ENCODE measurements at regions not wholly inside any gene's neighbourhood (a gene's known extent, or its start where the extent isn't known, plus 50 kb on each side); places are given as distances from the start of the nearest gene placed in this dataset.

- BruUV-seq (replicated peaks): no TSS peak
- Histone ChIP-seq H2AFZ (ENCODE audit: low read length) (no peak overlapping the region), H3K4me3 (ENCODE audit: low read depth, low read length, poor library complexity, severe bottlenecking) (no peak overlapping the region), H3K9me3 (ENCODE audit: low read length) (no peaks in the 10 kb centered on the region), H3K4me1 (ENCODE audit: insufficient read depth, low read length, poor library complexity, severe bottlenecking) (no peaks in the 10 kb centered on the region), H3K27ac (ENCODE audit: low read depth, low read length, poor library complexity, severe bottlenecking) (no peak overlapping the region), H3K79me2 (ENCODE audit: insufficient read depth, low read depth, low read length) (no peaks in the 10 kb centered on the region), H3K9me2 (ENCODE audit: insufficient read depth, low read length) (no peaks in the 10 kb centered on the region), H3K36me3 (ENCODE audit: insufficient read depth, low read length) (no peaks in the 10 kb centered on the region), H4K20me1 (ENCODE audit: insufficient read depth, low read length) (no peaks in the 10 kb centered on the region), H3K4me2 (ENCODE audit: low read length) (no peak overlapping the region)
- DNase-seq (ENCODE audit: low spot score): no peak
- CTCF ChIA-PET (ENCODE audit: unreplicated experiment): no interaction called here
- TF ChIP-seq EZH2phosphoT487 (IDR thresholded peaks at IDR 0.05; ENCODE audit: borderline replicate concordance, low read depth, low read length) (no peak), CTCF (conservative IDR thresholded peaks at IDR 0.05; ENCODE audit: low read length) (no peak)
- intact Hi-C loops (cut with micrococcal nuclease; ENCODE audit: unreplicated experiment): no loop called here
- POLR2A ChIA-PET: no interaction called here
These were observed 165.3 kb upstream of the CDH20 start for GRCh38 chr18:61167902-61168301.

- intact Hi-C loops (cut with micrococcal nuclease; ENCODE audit: unreplicated experiment): no loop called here
- Histone ChIP-seq H3K9me3 (ENCODE audit: low read length) (no peaks in the 10 kb centered on the region), H3K9me2 (ENCODE audit: insufficient read depth, low read length) (no peaks in the 10 kb centered on the region), H3K4me2 (ENCODE audit: low read length) (no peak overlapping the region), H3K36me3 (ENCODE audit: insufficient read depth, low read length) (no peaks in the 10 kb centered on the region), H3K4me1 (ENCODE audit: insufficient read depth, low read length, poor library complexity, severe bottlenecking) (no peaks in the 10 kb centered on the region), H3K79me2 (ENCODE audit: insufficient read depth, low read depth, low read length) (no peaks in the 10 kb centered on the region), H2AFZ (ENCODE audit: low read length) (no peak overlapping the region), H3K4me3 (ENCODE audit: low read depth, low read length, poor library complexity, severe bottlenecking) (no peak overlapping the region), H4K20me1 (ENCODE audit: insufficient read depth, low read length) (no peaks in the 10 kb centered on the region), H3K27ac (ENCODE audit: low read depth, low read length, poor library complexity, severe bottlenecking) (no peak overlapping the region)
- CTCF ChIA-PET (ENCODE audit: unreplicated experiment): no interaction called here
- no peak for DNase-seq (ENCODE audit: low spot score)
- POLR2A ChIA-PET: no interaction called here
- no peak for TF ChIP-seq CTCF (conservative IDR thresholded peaks at IDR 0.05; ENCODE audit: low read length)
- TF ChIP-seq EZH2phosphoT487 (IDR thresholded peaks at IDR 0.05; ENCODE audit: borderline replicate concordance, low read depth, low read length): no peak
- BruUV-seq (replicated peaks): no TSS peak
These were observed 163.8 kb upstream of the CDH20 start for GRCh38 chr18:61169386-61169785.

- no peaks in the 10 kb centered on the region for H3K9me2 ChIP-seq (ENCODE audit: insufficient read depth, low read length)
- no peak overlapping the region for H3K4me3 ChIP-seq (ENCODE audit: low read depth, low read length, poor library complexity, severe bottlenecking)
- no peaks in the 10 kb centered on the region for H3K9me3 ChIP-seq (ENCODE audit: low read length)
- intact Hi-C loops (cut with micrococcal nuclease; ENCODE audit: unreplicated experiment): no loop called here
- no peaks in the 10 kb centered on the region for H3K36me3 ChIP-seq (ENCODE audit: insufficient read depth, low read length)
- CTCF ChIA-PET (ENCODE audit: unreplicated experiment): no interaction called here
- no peak overlapping the region for H2AFZ ChIP-seq (ENCODE audit: low read length)
- H3K27ac ChIP-seq (ENCODE audit: low read depth, low read length, poor library complexity, severe bottlenecking): no peak overlapping the region
- no peak for DNase-seq (ENCODE audit: low spot score)
- POLR2A ChIA-PET: no interaction called here
- no peak overlapping the region for H3K4me2 ChIP-seq (ENCODE audit: low read length)
- no peaks in the 10 kb centered on the region for H4K20me1 ChIP-seq (ENCODE audit: insufficient read depth, low read length)
- no peak for TF ChIP-seq EZH2phosphoT487 (IDR thresholded peaks at IDR 0.05; ENCODE audit: borderline replicate concordance, low read depth, low read length)
- no peak for TF ChIP-seq CTCF (conservative IDR thresholded peaks at IDR 0.05; ENCODE audit: low read length)
- no peaks in the 10 kb centered on the region for H3K4me1 ChIP-seq (ENCODE audit: insufficient read depth, low read length, poor library complexity, severe bottlenecking)
- no peaks in the 10 kb centered on the region for H3K79me2 ChIP-seq (ENCODE audit: insufficient read depth, low read depth, low read length)
- BruUV-seq (replicated peaks): no TSS peak
These were observed 160.6 kb upstream of the CDH20 start for GRCh38 chr18:61172624-61173023.

Data from OCI-LY7 (cell line).